ENCODE measurements at regions not wholly inside any gene's neighbourhood (a gene's known extent, or its start where the extent isn't known, plus 50 kb on each side); places are given as distances from the start of the nearest gene placed in this dataset.

- no peak for TF ChIP-seq GATAD2A (CRISPR knock-in tag; IDR thresholded peaks at IDR 0.05)
Measured at GRCh38 chr4:127214016-127214415, 418.7 kb upstream of the INTU start (continued).

GRCh38 chr4:127214931-127215330 lies 417.8 kb upstream of the INTU start:
- FAIRE-seq (no peak), ATAC-seq (no peak), DNase-seq (ENCODE audit: low spot score) (no peak)
- ChIA-PET CTCF (ENCODE audit: low intra/inter-chr PET ratio, low total read pairs) (no interaction called here), POLR2A (no interaction called here)
- Histone ChIP-seq H3K4me2 (ENCODE audit: low read depth, low read length) (no peak overlapping the region), H4K20me1 (ENCODE audit: insufficient read depth, low read length) (no peaks in the 10 kb centered on the region), H3K4me1 (ENCODE audit: insufficient read depth, low read length) (no peaks in the 10 kb centered on the region), H3K9me3 (ENCODE audit: low read length) (no peaks in the 10 kb centered on the region), H3K9ac (ENCODE audit: insufficient read depth, low read depth, low read length) (no peak overlapping the region), H3K4me3 (replicated peaks in 1 of 3; ENCODE audit: insufficient read depth in 1 of 3, low read depth in 2 of 3, low read length in 3 of 3) (no peak overlapping the region), H3K27ac (ENCODE audit: extremely low read length, insufficient read depth, low read length) (no peak overlapping the region), H3K79me2 (ENCODE audit: insufficient read depth, low read length) (no peaks in the 10 kb centered on the region), H3K36me3 (replicated peaks in 1 of 2; ENCODE audit: control insufficient read depth in 1 of 2, insufficient read depth in 2 of 2, low read length in 2 of 2) (no peaks in the 10 kb centered on the region), H3K27me3 (ENCODE audit: control insufficient read depth in 1 of 2, insufficient read depth in 2 of 2, low read length in 2 of 2) (no peaks in the 10 kb centered on the region; a peak in 1 of 5 replicates), H2AFZ (ENCODE audit: low read length) (no peak overlapping the region)
- WGBS (ENCODE audit: low lambda C conversion rate) = 12% methylated on average over 4 of the region's 4 CpGs
- TF ChIP-seq KDM6A (CRISPR knock-in tag; IDR thresholded peaks at IDR 0.05; ENCODE audit: low read depth) (no peak), ZSCAN21 (CRISPR knock-in tag; IDR thresholded peaks at IDR 0.05; ENCODE audit: borderline replicate concordance) (no peak)
- no TSS peak for BruUV-seq (replicated peaks)
- intact Hi-C loops (cut with micrococcal nuclease; ENCODE audit: unreplicated experiment) (no loop called here), in situ Hi-C loops (cut with HindIII; ENCODE audit: extremely low pct_ligation_motif_present, low pct_unique_long_range_greater_than_20kb) (no loop called here)

- POLR2A ChIA-PET = no interaction called here
Measured at GRCh38 chr4:127217586-127218229, 415.0 kb upstream of the INTU start.

More at GRCh38 chr4:127217586-127218229, 415.0 kb upstream of the INTU start:
- Histone ChIP-seq H3K4me1 (ENCODE audit: insufficient read depth, low read length) (no peaks in the 10 kb centered on the region), H3K4me3 (replicated peaks in 1 of 3; ENCODE audit: insufficient read depth in 1 of 3, low read depth in 2 of 3, low read length in 3 of 3) (no peak overlapping the region), H3K27me3 (ENCODE audit: control insufficient read depth in 1 of 2, insufficient read depth in 2 of 2, low read length in 2 of 2) (no peaks in the 10 kb centered on the region; a peak in 1 of 5 replicates), H2AFZ (ENCODE audit: low read length) (no peak overlapping the region), H3K36me3 (replicated peaks in 1 of 2; ENCODE audit: control insufficient read depth in 1 of 2, insufficient read depth in 2 of 2, low read length in 2 of 2) (no peaks in the 10 kb centered on the region), H4K20me1 (ENCODE audit: insufficient read depth, low read length) (no peaks in the 10 kb centered on the region), H3K79me2 (ENCODE audit: insufficient read depth, low read length) (no peaks in the 10 kb centered on the region), H3K4me2 (ENCODE audit: low read depth, low read length) (no peak overlapping the region), H3K27ac (ENCODE audit: extremely low read length, insufficient read depth, low read length) (no peak overlapping the region), H3K9me3 (ENCODE audit: low read length) (no peaks in the 10 kb centered on the region), H3K9ac (ENCODE audit: insufficient read depth, low read depth, low read length) (no peak overlapping the region)
- CTCF ChIA-PET (ENCODE audit: low intra/inter-chr PET ratio, low total read pairs) = no interaction called here
- TF ChIP-seq ZNF343 (CRISPR knock-in tag; IDR thresholded peaks at IDR 0.05) (no peak), GRHL1 (CRISPR knock-in tag; conservative IDR thresholded peaks at IDR 0.05) (no peak)
- no TSS peak for BruUV-seq (replicated peaks)
- ATAC-seq (no peak), FAIRE-seq (no peak), DNase-seq (ENCODE audit: low spot score) (no peak)
- 0% methylated on average over 2 of the region's 2 CpGs for WGBS (ENCODE audit: low lambda C conversion rate)
- in situ Hi-C loops (cut with HindIII; ENCODE audit: extremely low pct_ligation_motif_present, low pct_unique_long_range_greater_than_20kb) = no loop called here
- intact Hi-C loops (cut with micrococcal nuclease; ENCODE audit: unreplicated experiment) = no loop called here
